ENCODE measurements at regions not wholly inside any gene's neighbourhood (a gene's known extent, or its start where the extent isn't known, plus 50 kb on each side); places are given as distances from the start of the nearest gene placed in this dataset.

DNA sequence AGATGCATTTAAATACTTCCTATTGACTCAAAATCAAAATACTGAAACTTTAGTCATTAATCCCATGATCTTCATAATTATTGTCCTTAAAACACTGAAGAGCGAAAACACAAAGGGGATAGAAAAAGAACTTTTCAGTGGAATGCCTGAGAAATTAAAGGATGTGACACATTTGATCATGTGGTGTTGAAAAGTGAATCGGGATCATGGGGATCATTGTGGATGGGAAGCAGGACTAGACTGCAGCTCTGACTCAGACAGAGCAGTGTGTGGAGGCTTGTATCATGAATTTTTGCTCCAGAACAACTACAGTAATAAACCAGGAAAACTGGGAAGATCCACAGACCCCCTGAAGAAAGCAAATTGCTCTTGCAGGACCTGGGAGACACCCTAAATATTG, 161.1 kb upstream of the CXADR start:
- DNase-seq (ENCODE audit: low read depth): no peak
- no peak overlapping the region for H3K4me3 ChIP-seq (ENCODE audit: low read depth, low read length)
- TF ChIP-seq, protein P1, sequence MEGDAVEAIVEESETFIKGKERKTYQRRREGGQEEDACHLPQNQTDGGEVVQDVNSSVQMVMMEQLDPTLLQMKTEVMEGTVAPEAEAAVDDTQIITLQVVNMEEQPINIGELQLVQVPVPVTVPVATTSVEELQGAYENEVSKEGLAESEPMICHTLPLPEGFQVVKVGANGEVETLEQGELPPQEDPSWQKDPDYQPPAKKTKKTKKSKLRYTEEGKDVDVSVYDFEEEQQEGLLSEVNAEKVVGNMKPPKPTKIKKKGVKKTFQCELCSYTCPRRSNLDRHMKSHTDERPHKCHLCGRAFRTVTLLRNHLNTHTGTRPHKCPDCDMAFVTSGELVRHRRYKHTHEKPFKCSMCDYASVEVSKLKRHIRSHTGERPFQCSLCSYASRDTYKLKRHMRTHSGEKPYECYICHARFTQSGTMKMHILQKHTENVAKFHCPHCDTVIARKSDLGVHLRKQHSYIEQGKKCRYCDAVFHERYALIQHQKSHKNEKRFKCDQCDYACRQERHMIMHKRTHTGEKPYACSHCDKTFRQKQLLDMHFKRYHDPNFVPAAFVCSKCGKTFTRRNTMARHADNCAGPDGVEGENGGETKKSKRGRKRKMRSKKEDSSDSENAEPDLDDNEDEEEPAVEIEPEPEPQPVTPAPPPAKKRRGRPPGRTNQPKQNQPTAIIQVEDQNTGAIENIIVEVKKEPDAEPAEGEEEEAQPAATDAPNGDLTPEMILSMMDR (IDR thresholded peaks at IDR 0.05; ENCODE audit: insufficient read depth, low read depth, low read length, missing control alignments): no peak

DNA sequence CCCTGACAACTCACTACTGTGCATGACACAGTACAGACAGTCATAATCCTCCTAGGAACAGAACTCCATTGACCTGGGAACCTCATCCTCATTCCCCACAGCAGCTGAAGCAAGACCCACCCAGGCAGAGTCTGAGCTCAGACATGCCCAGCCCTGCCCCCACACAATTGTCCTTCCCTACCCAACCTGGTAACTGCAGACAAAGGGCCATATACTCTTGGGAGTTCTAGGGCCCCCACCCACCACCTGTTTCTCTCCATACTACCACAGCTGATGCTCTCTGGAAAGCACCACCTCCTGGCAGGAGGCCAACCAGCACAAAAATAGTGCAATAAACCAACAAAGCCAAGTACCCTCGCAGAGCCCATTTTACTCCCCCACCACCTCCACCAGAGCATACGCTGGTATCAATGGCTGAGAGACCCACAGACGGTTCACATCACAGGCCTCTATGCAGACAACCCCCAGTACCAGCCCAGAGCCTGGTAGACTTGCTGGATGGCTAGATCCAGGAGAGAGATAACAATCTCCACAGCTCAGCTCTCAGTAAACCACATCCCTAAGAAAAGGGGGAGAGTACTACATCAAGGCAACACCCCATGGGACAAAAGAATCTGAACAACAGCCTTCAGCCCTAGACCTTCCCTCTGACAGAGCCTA, 159.7 kb upstream of the CXADR start:
- TF ChIP-seq, protein P1 (IDR thresholded peaks at IDR 0.05; ENCODE audit: insufficient read depth, low read depth, low read length, missing control alignments): no peak
- H3K4me3 ChIP-seq (ENCODE audit: low read depth, low read length): no peak overlapping the region
- no peak for DNase-seq (ENCODE audit: low read depth)

DNA sequence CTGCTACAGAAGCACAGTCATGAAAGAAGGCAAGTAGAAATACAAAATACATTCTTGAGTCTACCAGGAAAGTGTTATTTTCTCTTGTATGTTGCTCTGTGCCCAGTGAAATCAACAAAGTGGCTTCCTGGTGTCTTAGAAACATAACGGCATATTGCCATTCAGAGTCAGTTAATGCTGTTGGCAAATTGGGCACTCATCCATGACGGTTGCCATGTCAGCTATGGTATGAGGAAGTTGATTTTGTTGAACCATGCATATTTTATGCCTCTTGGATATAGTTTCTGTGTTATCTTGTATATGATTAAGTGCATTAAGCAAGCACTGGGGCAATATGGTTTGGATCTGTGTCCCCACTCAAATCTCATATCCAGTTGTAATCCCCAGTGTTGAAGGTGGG, 153.1 kb upstream of the CXADR start:
- TF ChIP-seq, protein P1 (IDR thresholded peaks at IDR 0.05; ENCODE audit: insufficient read depth, low read depth, low read length, missing control alignments): no peak
- H3K4me3 ChIP-seq (ENCODE audit: low read depth, low read length): no peak overlapping the region
- DNase-seq (ENCODE audit: low read depth): no peak

DNA sequence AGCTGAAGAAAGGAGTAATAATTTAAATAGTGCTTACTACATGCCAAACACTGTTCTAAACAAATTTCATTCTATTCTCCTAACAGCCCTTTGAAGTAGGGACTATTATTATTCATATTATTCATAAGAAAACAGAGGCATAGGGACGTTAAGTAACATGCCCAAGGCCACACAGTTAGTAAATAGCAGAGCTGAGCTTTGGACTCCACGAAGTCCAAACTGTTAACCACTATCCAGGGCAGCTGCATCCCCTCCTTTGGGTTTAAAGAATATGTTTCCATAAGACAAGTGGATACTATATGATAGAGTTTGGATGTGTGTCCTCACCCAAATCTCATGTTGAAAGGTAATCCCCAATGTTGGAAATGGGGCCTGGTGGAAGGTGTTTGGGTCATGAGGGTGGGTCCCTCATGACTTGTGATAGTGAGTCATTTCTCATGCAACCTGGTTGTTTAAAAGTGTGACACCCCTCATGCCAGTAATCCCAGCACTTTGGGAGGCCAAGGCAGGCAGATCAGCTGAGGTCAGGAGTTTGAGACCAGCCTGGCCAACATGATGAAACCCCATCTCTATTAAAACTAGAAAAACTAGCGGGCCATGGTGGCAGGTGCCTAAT, 144.0 kb upstream of the CXADR start:
- TF ChIP-seq, protein P1 (IDR thresholded peaks at IDR 0.05; ENCODE audit: insufficient read depth, low read depth, low read length, missing control alignments): no peak
- H3K4me3 ChIP-seq (ENCODE audit: low read depth, low read length): no peak overlapping the region
- DNase-seq (ENCODE audit: low read depth): no peak

DNA sequence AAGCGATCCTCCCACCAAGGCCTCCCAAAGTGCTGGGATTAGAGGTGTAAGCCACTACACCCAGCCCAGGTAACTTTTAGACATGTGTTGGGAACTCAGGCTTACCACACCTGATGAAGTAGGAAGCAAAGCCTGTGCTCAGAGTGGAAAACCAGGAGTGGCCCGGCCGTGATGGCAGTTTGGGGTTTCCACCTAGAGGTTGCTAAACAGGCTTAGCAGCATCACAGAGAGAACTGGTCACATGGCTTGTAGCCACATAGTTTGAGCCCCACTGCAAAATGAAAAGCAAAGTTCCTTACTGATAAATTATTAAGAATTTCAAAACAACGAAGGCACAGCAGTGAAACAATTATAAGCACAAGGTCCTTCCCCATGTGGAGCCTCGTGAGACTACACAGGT, 142.6 kb upstream of the CXADR start:
- TF ChIP-seq, protein P1 (IDR thresholded peaks at IDR 0.05; ENCODE audit: insufficient read depth, low read depth, low read length, missing control alignments): no peak
- DNase-seq (ENCODE audit: low read depth): no peak
- H3K4me3 ChIP-seq (ENCODE audit: low read depth, low read length): no peak overlapping the region

DNA sequence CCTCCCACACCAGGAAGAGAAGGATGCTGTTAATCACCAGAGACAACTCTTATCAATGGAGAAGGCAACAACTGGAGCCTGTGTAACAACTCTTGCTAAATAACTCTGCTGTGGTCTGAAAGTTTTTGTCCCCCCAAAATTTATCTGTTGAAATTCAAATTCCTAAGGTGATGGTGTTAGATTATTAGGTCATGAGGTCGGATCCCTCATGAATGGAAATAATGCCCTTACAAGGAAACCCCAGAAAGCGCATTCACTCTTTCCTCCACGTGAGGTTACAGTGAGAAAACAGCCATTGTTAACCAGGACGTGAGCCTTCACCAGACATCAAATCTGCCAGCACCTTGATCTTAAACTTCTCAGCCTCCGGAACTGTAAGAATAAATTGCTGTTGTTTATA, 141.9 kb upstream of the CXADR start:
- no peak overlapping the region for H3K4me3 ChIP-seq (ENCODE audit: low read depth, low read length)
- TF ChIP-seq, protein P1 (IDR thresholded peaks at IDR 0.05; ENCODE audit: insufficient read depth, low read depth, low read length, missing control alignments): no peak
- no peak for DNase-seq (ENCODE audit: low read depth)

DNA sequence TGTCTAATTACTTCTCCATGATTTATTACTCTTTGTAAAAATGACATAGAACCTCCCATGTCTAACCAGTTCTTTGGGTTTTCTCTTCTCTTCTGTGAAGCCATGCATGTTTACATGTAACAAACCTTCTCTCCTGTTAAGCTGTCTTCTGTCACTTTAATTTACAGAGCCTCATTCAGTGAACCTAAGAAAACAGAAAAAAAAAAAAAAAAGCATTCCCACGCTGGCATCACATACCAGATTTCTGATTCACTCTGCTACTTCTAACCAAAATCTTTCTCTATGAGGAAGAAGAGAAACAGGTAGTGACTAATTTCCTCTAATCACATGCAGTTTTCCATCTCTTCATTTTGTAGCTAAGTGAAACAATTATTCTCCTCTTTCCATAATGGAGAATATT, 141.4 kb upstream of the CXADR start:
- H3K4me3 ChIP-seq (ENCODE audit: low read depth, low read length): no peak overlapping the region
- TF ChIP-seq, protein P1 (IDR thresholded peaks at IDR 0.05; ENCODE audit: insufficient read depth, low read depth, low read length, missing control alignments): no peak
- DNase-seq (ENCODE audit: low read depth): no peak
